ENCODE measurements at regions not wholly inside any gene's neighbourhood (a gene's known extent, or its start where the extent isn't known, plus 50 kb on each side); places are given as distances from the start of the nearest gene placed in this dataset.

DNA sequence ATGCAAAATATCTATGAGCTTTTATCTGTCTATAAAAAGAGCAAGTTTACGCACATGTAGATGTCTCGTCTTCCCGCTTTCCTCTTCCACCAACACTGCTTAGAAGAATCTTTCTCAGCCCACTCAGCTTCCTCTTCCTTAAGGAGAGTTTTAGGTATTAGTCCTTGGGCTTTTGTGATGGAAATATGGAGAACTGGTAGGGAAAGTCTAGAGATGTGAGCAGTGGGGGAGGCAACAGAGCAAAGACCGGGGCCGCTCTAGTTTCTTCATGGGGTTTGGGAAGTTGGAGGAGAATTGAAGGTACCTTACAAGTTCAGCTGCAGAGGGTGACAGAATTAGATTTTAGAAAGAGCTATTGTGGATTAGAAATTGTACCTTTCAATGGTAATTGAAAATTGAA, 56.3 kb upstream of the CPNE8 start:
- H3K4me3 ChIP-seq = no peak overlapping the region
- H3K27ac ChIP-seq = no peak overlapping the region
- no peak for DNase-seq (ENCODE audit: low spot score)
- TF ChIP-seq, protein P1, sequence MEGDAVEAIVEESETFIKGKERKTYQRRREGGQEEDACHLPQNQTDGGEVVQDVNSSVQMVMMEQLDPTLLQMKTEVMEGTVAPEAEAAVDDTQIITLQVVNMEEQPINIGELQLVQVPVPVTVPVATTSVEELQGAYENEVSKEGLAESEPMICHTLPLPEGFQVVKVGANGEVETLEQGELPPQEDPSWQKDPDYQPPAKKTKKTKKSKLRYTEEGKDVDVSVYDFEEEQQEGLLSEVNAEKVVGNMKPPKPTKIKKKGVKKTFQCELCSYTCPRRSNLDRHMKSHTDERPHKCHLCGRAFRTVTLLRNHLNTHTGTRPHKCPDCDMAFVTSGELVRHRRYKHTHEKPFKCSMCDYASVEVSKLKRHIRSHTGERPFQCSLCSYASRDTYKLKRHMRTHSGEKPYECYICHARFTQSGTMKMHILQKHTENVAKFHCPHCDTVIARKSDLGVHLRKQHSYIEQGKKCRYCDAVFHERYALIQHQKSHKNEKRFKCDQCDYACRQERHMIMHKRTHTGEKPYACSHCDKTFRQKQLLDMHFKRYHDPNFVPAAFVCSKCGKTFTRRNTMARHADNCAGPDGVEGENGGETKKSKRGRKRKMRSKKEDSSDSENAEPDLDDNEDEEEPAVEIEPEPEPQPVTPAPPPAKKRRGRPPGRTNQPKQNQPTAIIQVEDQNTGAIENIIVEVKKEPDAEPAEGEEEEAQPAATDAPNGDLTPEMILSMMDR (IDR thresholded peaks at IDR 0.05) = no peak

DNA sequence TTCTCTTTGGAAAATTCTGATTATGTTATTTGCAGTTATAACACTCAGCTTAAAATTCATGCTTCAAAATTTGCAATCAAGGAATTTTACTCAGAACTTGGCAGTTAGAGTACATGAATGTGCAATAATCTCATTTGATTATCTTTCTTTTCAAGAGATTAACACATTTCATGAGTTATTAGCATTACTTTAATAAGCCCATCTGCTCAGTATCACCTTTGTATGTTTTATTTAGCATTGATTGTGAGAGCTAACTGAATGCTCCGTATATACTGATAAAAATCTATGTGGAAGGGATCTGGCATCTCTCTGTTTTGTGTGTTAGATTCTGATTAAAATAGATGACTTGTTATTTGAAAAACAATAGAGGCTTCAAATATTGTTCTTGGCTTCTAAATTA, 55.6 kb upstream of the CPNE8 start:
- no peak for DNase-seq (ENCODE audit: low spot score)
- Histone ChIP-seq H3K4me3 (no peak overlapping the region), H3K27ac (no peak overlapping the region)
- TF ChIP-seq, protein P1 (IDR thresholded peaks at IDR 0.05) = no peak

DNA sequence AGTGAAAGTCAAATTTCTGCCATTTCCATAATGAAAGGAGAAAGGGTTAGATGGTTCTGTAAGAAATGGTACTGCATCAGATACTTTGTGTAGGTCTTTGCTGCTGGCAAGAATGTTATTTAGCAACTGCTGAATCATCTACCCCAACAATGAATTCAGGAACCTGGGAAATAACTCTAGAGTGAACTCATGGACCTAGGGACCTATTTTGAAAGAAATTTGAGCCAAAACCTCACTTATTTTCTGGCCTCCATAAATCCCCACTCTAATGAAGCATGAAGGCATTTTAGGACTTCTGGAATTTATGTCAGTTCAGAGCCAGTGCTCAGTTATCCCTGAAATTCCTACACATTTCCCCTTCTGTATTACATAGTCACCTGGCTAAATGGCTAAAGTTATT, 50.9 kb upstream of the CPNE8 start:
- Histone ChIP-seq H3K27ac (no peak overlapping the region), H3K4me3 (no peak overlapping the region)
- TF ChIP-seq, protein P1 (IDR thresholded peaks at IDR 0.05) = no peak
- DNase-seq (ENCODE audit: low spot score) = no peak
